ENCODE measurements at regions not wholly inside any gene's neighbourhood (a gene's known extent, or its start where the extent isn't known, plus 50 kb on each side); places are given as distances from the start of the nearest gene placed in this dataset.
"Not testable (repeated sequence)": the region's sequence is repeated elsewhere in the genome, so short reads cannot be mapped to it uniquely, and the experiment has no call there.

DNA sequence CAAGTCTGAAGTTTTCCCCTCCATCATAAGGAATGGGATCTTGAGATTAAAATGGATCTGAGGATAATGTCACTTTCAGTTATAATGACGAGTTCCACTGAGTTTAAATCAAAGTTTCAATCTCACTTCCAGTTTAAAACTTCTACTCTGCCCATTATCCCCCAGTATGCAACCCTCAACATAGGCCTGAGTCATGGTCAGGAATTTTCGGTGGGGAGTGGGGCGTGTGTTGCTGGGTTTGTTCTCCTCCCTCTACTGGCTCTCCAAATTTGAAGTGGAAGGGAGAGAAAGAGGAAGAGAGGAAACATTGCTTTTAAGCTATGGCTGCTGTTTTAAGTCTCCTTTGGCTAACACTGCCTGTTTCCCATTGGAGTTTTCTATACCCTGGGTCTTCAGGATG is 152.9 kb downstream of the TM2D1 start:
- no peak for DNase-seq

DNA sequence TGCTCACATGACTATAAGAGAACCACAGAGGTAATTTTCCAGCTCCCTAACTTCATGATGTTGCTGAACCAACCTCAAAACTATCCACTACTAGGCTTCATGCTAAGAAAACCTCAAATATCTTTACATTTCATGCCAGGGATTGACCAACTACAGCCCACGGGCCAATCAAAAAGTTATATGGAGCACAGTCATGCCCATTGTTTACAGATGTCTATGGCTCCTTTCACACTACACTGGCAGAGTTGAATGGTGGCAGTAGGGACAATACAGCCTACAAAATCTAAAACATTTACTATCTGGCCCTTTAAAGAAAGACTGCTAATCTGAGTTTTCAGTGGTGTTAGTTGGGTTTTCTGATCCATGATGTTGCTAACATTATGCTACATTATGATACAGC is 154.8 kb downstream of the TM2D1 start:
- no peak for DNase-seq

DNA sequence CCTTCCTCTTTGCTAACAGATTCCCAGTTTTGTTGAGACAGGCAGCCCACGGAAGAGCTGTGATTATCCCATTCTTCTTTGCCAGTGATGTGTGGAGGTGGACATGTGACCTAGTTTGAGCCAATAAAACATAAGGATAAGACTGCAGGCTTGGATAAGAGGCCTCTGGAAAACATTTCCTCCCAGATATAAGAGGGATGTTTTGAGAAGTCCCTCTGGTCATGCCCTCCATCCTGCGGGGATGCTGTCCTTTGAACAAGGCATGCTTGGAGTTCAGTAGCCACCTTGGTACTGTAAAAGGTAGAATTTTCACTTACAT is 155.7 kb downstream of the TM2D1 start:
- no peak for DNase-seq

DNA sequence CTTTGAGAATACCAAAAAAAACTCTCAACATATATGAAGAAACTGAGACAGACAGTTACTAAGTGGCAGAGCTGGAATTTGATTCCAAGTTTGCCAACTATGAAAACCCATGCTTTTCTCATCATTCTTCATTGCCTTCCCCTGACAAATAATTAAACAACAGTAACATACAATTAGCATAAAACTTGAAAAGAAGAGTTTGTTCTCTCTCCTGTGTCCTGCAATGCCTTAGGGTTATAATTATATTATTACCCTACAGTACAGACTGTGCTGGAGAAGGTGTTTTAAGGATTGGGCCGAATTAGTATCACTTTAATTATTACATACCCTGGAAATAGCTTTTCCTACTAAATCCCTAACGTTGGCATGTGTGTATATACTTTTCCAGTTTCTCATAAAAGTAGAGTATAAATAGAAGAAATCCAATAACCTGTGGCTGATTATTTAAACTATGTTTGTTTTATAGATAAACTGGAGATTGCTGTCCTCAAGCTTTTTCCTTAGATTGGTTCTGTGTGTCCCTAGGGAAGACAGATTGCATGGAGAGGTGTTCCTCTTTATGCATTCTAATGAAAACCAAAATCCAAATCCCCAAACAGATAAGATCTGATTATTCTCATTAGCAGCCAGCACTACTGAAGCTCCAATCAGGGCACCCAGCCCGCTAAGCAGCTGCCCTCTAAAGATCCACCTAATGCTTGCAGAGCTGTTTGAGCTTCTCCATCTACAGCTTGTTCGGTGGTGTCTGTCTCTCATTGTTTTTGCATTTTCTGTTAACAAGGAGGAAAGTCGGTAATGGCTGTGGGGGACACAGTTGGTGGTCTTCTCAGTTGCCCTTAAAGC is 156.3 kb downstream of the TM2D1 start:
- no peak for DNase-seq

- no peak for DNase-seq
Observed at GRCh38 chr1:61566177-61566576, 158.8 kb downstream of the TM2D1 start.

DNA sequence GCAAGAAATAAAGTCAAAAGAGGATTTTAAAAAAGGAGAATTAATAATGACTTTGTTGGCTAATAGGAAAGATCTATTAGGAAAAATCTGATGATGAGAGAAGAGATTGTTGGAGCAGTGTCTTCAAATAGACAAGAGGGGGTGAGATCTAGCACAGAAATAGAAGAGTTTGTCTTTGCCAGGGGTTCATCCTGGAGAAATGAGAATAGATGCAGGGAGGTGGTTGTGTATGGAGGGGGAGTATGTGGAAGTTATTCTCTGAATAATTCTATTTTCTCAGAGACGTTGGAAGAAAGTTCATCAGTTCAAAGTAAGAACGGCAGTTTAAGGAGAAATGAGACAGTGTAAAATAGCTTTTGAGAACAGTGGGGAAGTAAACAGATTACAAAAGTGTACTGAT is 161.3 kb downstream of the TM2D1 start:
- no peak for DNase-seq

DNA sequence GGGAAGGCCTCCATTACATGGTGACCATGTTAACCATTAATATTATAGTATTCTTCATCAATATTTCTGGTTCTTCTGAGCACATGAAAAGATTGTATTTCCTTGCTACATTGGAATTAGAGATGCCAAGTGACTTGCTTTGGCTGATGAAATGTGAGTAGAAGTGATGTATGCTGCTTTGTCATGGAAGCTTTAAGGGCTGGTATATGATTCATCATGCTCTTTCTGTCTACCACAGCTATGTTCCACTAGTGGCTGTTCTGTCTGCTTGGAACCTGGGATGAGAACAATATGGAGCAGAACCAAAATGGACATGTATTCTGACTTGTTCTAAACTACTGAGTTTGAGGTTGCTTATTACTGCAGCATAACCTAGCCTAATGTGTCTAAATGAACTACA is 163.3 kb downstream of the TM2D1 start:
- DNase-seq: no peak

GRCh38 chr1:61560385-61560784 is 164.6 kb downstream of the TM2D1 start:
- DNase-seq: no peak

GRCh38 chr1:61556631-61557030 is 168.3 kb downstream of the TM2D1 start:
- DNase-seq: no peak

DNA sequence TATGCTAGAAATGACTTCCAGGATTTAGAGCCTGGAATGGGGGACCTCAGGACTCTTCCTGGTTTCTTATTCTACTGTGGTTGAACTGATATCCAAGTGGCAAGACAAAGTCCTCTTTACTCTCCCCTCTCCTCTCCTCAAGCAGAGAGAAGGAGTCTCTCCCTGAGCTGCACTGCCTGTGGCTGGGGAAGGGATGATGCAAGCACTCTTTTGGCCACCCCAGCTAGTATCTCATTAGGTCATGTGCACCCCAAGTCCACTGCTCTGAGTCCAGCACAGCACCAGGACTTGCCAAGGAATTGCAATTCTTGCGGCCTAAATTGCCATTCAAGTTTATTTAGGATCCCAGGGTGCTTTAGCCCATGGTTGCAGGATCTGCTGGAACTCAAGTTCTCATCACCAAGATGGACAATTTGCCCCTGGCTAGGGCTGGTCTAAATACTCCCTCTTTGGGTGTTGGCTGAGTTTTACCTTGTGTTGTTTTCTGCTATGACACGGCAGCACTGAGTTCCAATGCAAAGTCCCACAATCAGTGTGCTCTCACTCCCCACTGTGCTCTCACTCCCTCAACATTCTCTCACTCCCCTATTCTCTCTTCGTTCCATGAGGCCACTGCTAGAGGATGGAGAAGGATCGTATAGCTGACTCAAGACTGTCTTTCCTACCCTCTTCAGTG is 172.2 kb downstream of the TM2D1 start:
- no peak for DNase-seq

GRCh38 chr1:61547302-61547701 is 177.6 kb downstream of the TM2D1 start:
- not testable (repeated sequence) for DNase-seq

DNA sequence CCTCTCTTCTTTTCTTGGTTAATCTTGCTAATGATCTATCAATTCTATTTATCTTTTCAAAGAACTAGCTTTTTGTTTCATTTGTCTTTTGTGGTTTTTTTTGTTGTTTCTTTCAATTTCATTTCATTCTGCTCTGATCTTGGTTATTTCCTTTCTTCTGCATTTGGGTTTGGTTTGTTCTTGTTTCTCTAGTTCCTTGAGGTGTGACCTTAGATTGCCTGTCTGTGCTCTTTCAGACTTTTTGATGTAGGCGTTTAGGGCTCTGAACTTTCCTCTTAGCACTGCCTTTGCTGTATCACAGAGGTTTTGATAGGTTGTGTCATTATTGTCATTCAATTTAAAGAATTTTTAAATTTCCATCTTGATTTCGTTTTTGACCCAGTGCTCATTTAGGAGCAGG is 180.1 kb downstream of the TM2D1 start:
- DNase-seq: not testable (repeated sequence)

DNA sequence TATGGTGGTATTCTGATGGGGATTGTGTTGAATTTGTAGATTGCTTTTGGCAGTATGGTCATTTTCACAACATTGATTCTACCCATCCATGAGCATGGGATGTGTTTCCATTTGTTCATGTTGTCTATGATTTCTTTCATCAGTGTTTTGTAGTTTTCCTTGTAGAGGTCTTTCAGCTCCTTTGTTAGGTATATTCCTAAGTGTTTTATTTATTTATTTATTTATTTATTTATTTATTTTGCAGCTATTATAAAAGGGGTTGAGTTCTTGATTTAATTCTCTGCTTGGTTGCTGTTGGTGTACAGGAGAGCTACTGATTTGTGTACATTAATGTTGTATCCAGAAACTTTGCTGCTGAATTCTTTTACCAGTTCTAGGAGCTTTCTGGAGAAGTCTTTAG is 181.4 kb downstream of the TM2D1 start:
- DNase-seq: not testable (repeated sequence)

DNA sequence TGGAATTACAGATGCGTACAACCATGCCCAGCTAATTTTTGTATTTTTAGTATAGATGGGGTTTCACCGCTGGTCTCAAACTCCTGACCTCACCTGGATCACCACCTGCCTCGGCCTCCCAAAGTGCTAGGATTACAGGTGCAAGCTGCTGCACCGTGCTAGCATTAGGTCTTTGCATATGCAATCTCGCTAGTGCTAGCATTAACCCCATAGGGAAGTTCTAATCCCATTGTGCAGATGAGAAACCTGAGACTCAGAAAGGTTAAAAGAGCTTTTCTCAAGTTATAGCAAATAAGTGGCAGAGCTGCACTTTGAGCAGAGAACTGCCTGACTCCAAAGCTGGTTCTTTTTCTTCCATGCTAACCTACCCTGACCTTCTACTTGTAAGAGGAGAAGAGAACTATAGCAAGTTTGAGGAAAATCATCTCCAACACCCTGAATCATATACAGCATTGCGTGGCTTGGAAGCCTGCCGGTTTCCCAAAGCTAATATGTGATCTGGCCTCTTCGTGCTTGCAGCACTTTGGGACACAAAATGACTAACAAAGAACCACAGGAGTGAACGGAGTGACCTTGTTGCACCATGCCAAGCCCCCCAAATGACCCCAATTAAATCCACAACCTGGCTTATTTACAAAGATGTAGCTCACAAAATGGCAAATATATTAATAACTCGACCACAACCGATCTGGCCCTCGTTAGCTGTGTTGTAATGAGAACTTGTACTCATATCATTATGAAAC is 185.1 kb downstream of the TM2D1 start:
- DNase-seq: no peak

GRCh38 chr1:61538228-61538627 is 186.7 kb downstream of the TM2D1 start:
- DNase-seq: no peak

GRCh38 chr1:61536174-61537108 is 188.5 kb downstream of the TM2D1 start:
- DNase-seq: no peak

GRCh38 chr1:61534847-61535246 is 190.1 kb downstream of the TM2D1 start:
- DNase-seq: no peak

DNA sequence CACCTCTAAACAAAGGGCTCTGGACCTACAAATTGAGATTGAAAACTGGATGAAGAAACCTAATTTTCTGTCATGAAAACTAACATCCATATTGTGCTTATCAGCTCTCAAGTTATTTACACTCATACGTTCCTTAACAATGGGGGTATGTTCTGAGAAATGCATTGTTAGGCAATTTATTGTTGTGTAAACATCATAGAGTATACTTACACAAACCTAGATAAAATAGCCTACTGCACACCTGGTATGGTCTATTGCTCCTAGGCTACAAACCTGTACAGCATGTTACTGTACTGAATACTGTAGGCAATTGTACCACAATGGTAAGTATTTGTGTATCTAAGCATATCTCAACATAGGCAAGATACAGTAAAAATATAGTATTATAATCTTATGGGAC is 191.4 kb downstream of the TM2D1 start:
- DNase-seq: no peak

DNA sequence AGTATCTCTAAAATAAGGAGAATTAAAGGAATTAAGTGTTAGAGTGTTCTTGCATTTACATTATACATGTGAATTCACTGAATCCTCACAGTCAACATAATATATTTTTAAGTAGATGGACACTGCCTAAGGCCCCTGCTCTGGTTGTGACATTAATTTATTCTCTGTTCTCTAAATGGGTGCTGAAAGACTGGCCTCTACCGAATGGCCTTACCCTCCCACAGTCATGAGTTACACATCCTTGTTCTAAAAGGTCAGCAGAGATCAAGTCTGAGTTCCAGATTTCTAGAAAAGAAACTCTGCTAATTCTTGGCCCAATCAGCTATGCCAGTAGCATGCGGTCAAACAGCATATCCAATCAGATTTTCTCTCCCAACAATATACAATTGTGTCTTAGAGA is 193.2 kb downstream of the TM2D1 start:
- DNase-seq: no peak

DNA sequence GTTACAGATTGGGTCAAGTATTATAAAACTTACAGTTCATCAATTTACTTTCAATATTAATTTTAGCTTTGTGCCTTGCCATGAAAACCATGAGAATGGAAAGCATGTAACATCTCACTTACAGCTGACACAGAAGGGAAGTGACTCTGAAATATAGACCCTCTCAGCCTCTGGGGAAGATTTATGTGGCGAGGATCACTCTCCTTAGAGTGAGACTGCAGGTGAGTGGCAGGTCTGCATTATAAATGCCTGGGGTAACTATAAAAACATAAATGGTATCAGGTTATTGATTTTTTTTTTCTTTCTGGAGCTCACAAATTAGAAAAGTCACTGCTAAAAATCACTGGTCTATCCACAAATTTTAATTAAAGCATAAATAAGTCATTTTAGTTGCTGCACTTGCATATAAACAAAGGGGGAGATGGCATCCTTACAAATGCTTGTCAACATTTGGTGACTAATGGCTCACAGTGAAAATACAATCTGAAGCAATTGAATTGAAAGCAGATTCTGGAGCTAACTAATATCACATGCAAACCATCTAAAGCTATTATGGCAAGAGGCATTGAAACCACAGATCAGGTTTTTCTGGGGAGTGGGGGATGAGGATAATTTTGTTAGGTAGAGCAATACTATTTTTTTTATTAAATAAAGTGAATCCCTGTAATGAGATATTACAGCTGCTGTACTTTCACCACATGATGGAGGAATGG is 200.9 kb downstream of the TM2D1 start:
- DNase-seq: no peak

DNA sequence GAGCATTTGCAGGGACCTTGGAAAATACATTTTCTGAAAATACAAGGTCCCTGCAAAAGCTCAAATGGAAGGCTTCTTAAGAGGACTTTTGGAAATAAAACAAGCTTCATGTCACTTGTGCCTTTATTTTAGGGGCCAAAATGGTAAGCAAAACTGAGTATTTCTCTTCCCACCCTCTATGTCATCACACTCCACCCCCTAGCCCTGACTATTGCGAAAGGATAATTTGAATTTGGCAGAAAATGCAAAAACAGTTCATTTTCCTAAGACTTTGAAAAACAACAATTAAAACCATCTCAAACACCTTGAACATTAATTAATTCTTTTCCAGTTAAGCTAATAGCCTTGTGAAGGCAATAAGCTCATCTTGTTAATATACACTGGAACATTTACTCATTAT is 201.7 kb downstream of the TM2D1 start:
- DNase-seq: no peak

DNA sequence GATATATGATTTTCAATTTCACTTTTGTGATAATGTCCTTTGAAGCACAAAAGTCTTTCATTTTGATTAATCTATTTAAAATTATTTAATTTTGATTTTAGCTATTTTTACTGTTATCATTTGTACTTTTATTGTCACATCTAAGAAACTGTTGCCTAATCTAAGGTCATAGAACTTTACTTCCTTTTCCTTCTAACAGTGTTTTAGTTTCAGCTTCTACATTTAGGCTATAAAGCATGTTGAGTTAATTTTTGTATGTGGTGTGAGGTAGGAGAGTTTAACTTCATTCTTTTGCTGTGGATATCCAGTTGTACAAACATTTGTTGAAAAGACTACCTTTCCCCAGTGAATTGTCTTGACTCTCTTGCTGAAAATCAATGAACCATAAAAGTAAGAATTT is 204.5 kb downstream of the TM2D1 start:
- no peak for DNase-seq

Data from NCI-H748 treated with DMSO at 0.1 percent for 48 hours (cell line).